Stomach smooth muscle (tissue), 2 donors: ENCODE measurements at regions not wholly inside any gene's neighbourhood (a gene's known extent, or its start where the extent isn't known, plus 50 kb on each side); places are given as distances from the start of the nearest gene placed in this dataset.

Source experiments
- H3K27ac ChIP-seq: one replicate; pipeline ENCODE4 v1.7.0; 2013; ENCODE audit warnings: mild to moderate bottlenecking, low read length, inconsistent platforms
- H3K27me3 ChIP-seq, 2 donors: one replicate each; pipeline ENCODE4 v1.7.0; 2013; ENCODE audit warnings: low read length in 2 of 2; ENCODE audit not compliant: insufficient read depth in 2 of 2, control insufficient read depth in 1 of 2
- H3K36me3 ChIP-seq, 2 donors: one replicate each; pipeline ENCODE4 v1.7.0; 2013; ENCODE audit warnings: low read length in 2 of 2; ENCODE audit not compliant: control insufficient read depth in 2 of 2, insufficient read depth in 2 of 2
- H3K4me1 ChIP-seq: one replicate; pipeline ENCODE4 v1.7.0; 2013; ENCODE audit warnings: low read length; ENCODE audit not compliant: control insufficient read depth, insufficient read depth
- H3K4me3 ChIP-seq, 2 donors: one replicate each; pipeline ENCODE4 v1.7.0; 2013; ENCODE audit warnings: low read length in 2 of 2
- H3K9ac ChIP-seq, 2 donors: one replicate each; pipeline ENCODE4 v1.7.0; 2013; ENCODE audit warnings: low read length in 2 of 2, mild to moderate bottlenecking in 1 of 2
- H3K9me3 ChIP-seq, 2 donors: one replicate each; pipeline ENCODE4 v1.7.0; 2013; ENCODE audit warnings: low read length in 2 of 2; ENCODE audit not compliant: control insufficient read depth in 2 of 2
- donor health status: healthy.
- donor health status: Pancreatic carcinoma.

DNA sequence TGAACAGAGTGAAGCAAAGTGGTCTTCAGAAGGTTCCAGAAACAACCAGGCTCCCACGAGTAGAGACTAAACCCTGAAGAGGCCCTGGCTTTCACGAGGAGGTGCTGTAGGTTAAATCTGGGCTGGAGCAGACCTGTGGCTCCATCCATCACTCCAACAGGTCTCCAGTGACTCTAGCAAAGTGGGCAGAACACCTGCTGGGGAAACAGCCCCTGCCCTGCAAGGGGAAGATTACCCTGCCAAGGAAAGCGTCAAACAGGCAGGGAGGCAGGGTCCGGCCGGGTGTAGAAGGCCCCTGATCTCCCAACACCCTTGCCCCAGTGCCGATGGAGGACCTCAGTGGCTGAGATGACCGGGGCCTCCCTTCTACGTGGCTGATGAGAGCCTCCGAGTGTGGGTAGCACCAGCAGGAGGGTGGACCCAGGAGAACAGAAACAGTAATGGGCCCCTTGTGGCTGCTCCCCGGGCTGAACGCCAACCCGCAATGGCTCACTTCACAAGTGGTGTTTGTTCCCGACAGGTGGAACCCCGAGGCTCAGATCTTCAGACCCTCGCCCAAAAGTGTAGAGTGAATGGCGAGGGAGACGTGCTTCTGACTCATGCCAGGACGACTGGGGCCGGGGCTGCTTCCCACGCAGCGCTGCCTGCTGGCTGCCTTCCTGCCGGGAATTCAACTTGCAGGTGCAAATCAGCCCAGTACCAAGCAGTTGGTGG, 112.0 kb downstream of the SHANK2 start:
- Histone ChIP-seq H3K27ac (no peak overlapping the region), H3K9me3 (peaks cover 0 to 5% of the 10 kb centered on the region in 2 donors), H3K36me3 (no peaks in the 10 kb centered on the region), H3K9ac (no peak overlapping the region), H3K4me3 (no peak overlapping the region), H3K27me3 (no peaks in the 10 kb centered on the region), H3K4me1 (peaks cover 3% of the 10 kb centered on the region)

- Histone ChIP-seq H3K36me3 (no peaks in the 10 kb centered on the region), H3K27me3 (no peaks in the 10 kb centered on the region), H3K9me3 (peaks cover 0 to 5% of the 10 kb centered on the region in 2 donors), H3K4me3 (no peak overlapping the region), H3K9ac (no peak overlapping the region), H3K27ac (no peak overlapping the region), H3K4me1 (peaks cover 3% of the 10 kb centered on the region)
Observed at GRCh38 chr11:71139516-71140205, 112.7 kb downstream of the SHANK2 start.

- peaks cover 3% of the 10 kb centered on the region for H3K4me1 ChIP-seq
- no peaks in the 10 kb centered on the region for H3K27me3 ChIP-seq
- H3K4me3 ChIP-seq: no peak overlapping the region
- no peaks in the 10 kb centered on the region for H3K36me3 ChIP-seq
- H3K27ac ChIP-seq: no peak overlapping the region
- no peak overlapping the region for H3K9ac ChIP-seq
- peaks cover 0 to under 1% of the 10 kb centered on the region in 2 donors for H3K9me3 ChIP-seq
Observed at GRCh38 chr11:71138737-71139425, 113.5 kb downstream of the SHANK2 start.

GRCh38 chr11:71137376-71137775, 115.0 kb downstream of the SHANK2 start:
- no peaks in the 10 kb centered on the region for H3K9me3 ChIP-seq
- H3K9ac ChIP-seq: no peak overlapping the region
- H3K4me3 ChIP-seq: no peak overlapping the region
- H3K36me3 ChIP-seq: no peaks in the 10 kb centered on the region
- H3K27ac ChIP-seq: no peak overlapping the region
- peaks cover 3% of the 10 kb centered on the region for H3K4me1 ChIP-seq
- H3K27me3 ChIP-seq: no peaks in the 10 kb centered on the region

DNA sequence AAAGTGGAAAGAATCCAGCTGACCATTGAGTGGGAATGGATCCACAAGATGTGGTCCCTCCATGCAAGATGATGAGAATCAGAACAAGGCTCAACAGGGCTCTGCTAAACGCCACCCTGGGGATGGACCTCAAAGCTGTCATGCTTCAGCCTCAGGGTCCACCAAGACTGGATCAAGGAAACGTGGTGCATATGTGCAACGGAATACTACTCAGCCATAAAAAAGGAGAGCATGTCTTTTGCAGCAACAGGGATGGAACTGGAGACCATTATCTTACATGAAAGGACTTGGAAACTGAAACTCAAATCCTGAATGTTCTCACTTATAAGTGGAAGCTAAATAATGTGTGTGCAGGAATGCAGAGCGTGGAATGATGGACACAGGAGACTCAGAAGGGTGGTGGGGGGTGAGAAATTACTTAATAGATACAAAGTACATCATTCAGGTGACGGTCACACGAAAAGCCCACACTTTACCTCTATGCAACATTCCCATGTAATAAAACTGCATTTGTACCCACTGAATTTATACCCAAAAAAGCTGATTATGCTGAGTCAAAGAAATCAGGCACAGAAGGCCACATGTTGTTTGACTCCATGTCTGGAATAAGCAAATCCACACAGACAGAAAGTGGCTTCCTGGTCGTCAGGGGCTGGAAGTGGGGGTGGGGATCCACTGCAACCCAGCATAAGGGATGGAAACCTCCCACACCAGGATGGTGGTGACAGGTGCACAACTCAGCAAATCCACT, 116.1 kb downstream of the SHANK2 start:
- Histone ChIP-seq H3K36me3 (no peaks in the 10 kb centered on the region), H3K27me3 (no peaks in the 10 kb centered on the region), H3K9me3 (no peaks in the 10 kb centered on the region), H3K4me3 (no peak overlapping the region), H3K4me1 (peaks cover 3% of the 10 kb centered on the region), H3K9ac (no peak overlapping the region), H3K27ac (no peak overlapping the region)

DNA sequence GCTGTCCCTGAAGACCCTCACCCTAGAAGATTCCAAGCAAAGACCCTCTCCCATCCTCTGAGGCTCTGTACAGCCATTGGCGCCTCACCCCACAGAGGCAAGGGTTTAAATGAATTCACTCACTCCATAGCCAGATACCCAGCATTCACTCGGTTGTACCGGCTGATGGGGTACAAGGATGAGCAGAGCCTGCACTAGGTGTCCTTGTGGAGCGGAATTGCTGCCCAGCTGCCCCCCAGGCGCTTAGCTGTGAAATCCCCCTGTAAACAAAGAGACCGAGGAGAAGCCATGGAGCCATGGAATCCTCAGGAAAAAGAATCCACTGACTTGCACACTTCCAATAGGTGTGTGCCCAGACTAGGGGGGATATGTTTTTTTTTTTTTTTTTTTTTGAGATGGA, 117.3 kb downstream of the SHANK2 start:
- Histone ChIP-seq H3K9me3 (no peaks in the 10 kb centered on the region), H3K9ac (no peak overlapping the region), H3K4me3 (no peak overlapping the region), H3K36me3 (no peaks in the 10 kb centered on the region), H3K27me3 (no peaks in the 10 kb centered on the region), H3K4me1 (peaks cover 3% of the 10 kb centered on the region), H3K27ac (no peak overlapping the region)

GRCh38 chr11:71133946-71134345, 118.4 kb downstream of the SHANK2 start:
- H3K9ac ChIP-seq: no peak overlapping the region
- no peaks in the 10 kb centered on the region for H3K27me3 ChIP-seq
- H3K27ac ChIP-seq: no peak overlapping the region
- H3K36me3 ChIP-seq: no peaks in the 10 kb centered on the region
- no peaks in the 10 kb centered on the region for H3K4me1 ChIP-seq
- no peak overlapping the region for H3K4me3 ChIP-seq
- H3K9me3 ChIP-seq: no peaks in the 10 kb centered on the region

- Histone ChIP-seq H3K9ac (no peak overlapping the region), H3K4me1 (no peaks in the 10 kb centered on the region), H3K27ac (no peak overlapping the region), H3K9me3 (no peaks in the 10 kb centered on the region), H3K27me3 (no peaks in the 10 kb centered on the region), H3K4me3 (no peak overlapping the region), H3K36me3 (no peaks in the 10 kb centered on the region)
Observed at GRCh38 chr11:71131861-71132260, 120.5 kb downstream of the SHANK2 start.

DNA sequence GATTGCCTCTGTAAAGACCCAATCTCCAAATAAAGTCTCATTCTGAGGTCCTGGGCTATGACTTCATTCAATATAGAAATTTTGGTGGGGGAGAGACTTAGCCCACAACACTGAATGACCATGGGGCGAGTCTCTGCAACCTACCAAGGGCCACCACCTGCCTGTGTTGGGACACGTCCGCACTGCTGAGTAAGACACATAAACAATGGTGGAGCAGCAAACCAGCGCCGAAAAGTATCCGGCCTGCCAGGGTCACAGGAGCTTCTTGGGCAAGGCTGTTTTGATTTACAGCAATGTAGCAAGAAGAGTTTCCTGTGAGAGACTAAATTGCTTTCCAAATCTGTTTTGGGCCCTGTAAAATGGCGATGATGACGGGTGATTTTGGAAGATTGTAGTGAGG, 122.3 kb downstream of the SHANK2 start:
- H3K27me3 ChIP-seq: no peaks in the 10 kb centered on the region
- H3K4me1 ChIP-seq: no peaks in the 10 kb centered on the region
- no peaks in the 10 kb centered on the region for H3K36me3 ChIP-seq
- no peak overlapping the region for H3K4me3 ChIP-seq
- no peak overlapping the region for H3K9ac ChIP-seq
- no peak overlapping the region for H3K27ac ChIP-seq
- H3K9me3 ChIP-seq: no peaks in the 10 kb centered on the region

- Histone ChIP-seq H3K9ac (no peak overlapping the region), H3K9me3 (no peaks in the 10 kb centered on the region), H3K27ac (no peak overlapping the region), H3K27me3 (no peaks in the 10 kb centered on the region), H3K36me3 (no peaks in the 10 kb centered on the region), H3K4me3 (no peak overlapping the region), H3K4me1 (no peaks in the 10 kb centered on the region)
Observed at GRCh38 chr11:71129624-71130023, 122.8 kb downstream of the SHANK2 start.
